ENCODE measurements at regions not wholly inside any gene's neighbourhood (a gene's known extent, or its start where the extent isn't known, plus 50 kb on each side); places are given as distances from the start of the nearest gene placed in this dataset.

DNA sequence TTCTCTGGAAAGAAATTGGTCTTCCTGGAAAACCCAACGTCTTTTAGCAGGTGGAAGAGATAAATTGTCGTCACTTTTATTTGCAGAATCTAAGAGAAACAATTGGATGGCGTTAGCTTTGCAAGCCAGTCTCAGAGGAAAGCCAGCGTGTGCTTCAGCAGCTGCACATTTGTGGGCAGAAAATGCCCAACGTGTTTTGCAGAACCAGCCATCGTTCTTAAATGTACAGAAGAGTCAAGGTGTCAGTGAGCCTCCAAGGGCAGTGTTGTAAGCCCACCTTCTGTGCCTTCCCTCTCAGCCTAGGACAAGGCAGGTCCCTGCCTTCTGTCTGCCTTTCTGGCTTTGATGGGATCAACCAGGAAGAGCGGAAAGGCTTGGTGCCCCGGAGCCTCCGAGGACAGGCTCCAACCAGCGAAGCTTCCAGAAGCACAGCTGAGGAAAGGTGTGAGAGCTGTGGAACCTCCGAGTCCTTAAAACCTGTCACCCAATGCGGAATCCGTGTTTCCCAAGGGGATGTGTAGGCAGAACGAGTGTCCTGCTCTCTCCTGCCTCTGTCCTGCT, 116.0 kb upstream of the IRX2 start:
- Histone ChIP-seq H3K79me2 (ENCODE audit: insufficient read depth) (no peaks in the 10 kb centered on the region), H3F3A (replicated peaks; ENCODE audit: insufficient read depth) (no peaks in the 10 kb centered on the region), H4K20me1 (ENCODE audit: insufficient read depth) (no peaks in the 10 kb centered on the region), H3K4me1 (ENCODE audit: control insufficient read depth in 1 of 2, insufficient read depth in 2 of 2, low read depth in 1 of 2, low read length in 1 of 2) (no peaks in the 10 kb centered on the region), H3K36me3 (replicated peaks in 1 of 2; ENCODE audit: control insufficient read depth in 1 of 2, insufficient read depth in 2 of 2, low read length in 1 of 2) (no peaks in the 10 kb centered on the region), H3K9me3 (no peaks in the 10 kb centered on the region), H3K9ac (no peak overlapping the region), H3K4me2 (no peak overlapping the region), H3K4me3 (ENCODE audit: low read depth in 2 of 2, low read length in 1 of 2) (no peak overlapping the region), H3K9me2 (no peaks in the 10 kb centered on the region), H3K27ac (ENCODE audit: low read depth in 2 of 2, low read length in 1 of 2) (no peak overlapping the region), H2AFZ (ENCODE audit: low read depth) (no peak overlapping the region), H3K27me3 (ENCODE audit: insufficient read depth) (no peaks in the 10 kb centered on the region; the same call in 1 of the 2 replicates)
- DNase-seq, result no peak
- ChIA-PET CTCF (no interaction called here), POLR2A (no interaction called here)
- 5% methylated on average over 13 of the region's 14 CpGs for WGBS (ENCODE audit: low lambda C conversion rate)
- TF ChIP-seq NRF1 (IDR thresholded peaks at IDR 0.05; ENCODE audit: low read depth, low read length), result no peak
- TF ChIP-seq FOXJ3 (CRISPR knock-in tag; IDR thresholded peaks at IDR 0.05), result no peak
- no peak for TF ChIP-seq GABPA (IDR thresholded peaks at IDR 0.05; ENCODE audit: low read depth)
- no peak for TF ChIP-seq ELF1 (IDR thresholded peaks at IDR 0.05)
- TF ChIP-seq, protein P1, sequence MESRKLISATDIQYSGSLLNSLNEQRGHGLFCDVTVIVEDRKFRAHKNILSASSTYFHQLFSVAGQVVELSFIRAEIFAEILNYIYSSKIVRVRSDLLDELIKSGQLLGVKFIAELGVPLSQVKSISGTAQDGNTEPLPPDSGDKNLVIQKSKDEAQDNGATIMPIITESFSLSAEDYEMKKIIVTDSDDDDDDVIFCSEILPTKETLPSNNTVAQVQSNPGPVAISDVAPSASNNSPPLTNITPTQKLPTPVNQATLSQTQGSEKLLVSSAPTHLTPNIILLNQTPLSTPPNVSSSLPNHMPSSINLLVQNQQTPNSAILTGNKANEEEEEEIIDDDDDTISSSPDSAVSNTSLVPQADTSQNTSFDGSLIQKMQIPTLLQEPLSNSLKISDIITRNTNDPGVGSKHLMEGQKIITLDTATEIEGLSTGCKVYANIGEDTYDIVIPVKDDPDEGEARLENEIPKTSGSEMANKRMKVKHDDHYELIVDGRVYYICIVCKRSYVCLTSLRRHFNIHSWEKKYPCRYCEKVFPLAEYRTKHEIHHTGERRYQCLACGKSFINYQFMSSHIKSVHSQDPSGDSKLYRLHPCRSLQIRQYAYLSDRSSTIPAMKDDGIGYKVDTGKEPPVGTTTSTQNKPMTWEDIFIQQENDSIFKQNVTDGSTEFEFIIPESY (IDR thresholded peaks at IDR 0.05; ENCODE audit: borderline replicate concordance, low read depth), result no peak
- TF ChIP-seq EZH2phosphoT487 (IDR thresholded peaks at IDR 0.05; ENCODE audit: borderline replicate concordance, low read depth), result no peak
- no peak for TF ChIP-seq MXI1 (IDR thresholded peaks at IDR 0.05; ENCODE audit: low read depth, low read length)
- TF ChIP-seq, protein P2, sequence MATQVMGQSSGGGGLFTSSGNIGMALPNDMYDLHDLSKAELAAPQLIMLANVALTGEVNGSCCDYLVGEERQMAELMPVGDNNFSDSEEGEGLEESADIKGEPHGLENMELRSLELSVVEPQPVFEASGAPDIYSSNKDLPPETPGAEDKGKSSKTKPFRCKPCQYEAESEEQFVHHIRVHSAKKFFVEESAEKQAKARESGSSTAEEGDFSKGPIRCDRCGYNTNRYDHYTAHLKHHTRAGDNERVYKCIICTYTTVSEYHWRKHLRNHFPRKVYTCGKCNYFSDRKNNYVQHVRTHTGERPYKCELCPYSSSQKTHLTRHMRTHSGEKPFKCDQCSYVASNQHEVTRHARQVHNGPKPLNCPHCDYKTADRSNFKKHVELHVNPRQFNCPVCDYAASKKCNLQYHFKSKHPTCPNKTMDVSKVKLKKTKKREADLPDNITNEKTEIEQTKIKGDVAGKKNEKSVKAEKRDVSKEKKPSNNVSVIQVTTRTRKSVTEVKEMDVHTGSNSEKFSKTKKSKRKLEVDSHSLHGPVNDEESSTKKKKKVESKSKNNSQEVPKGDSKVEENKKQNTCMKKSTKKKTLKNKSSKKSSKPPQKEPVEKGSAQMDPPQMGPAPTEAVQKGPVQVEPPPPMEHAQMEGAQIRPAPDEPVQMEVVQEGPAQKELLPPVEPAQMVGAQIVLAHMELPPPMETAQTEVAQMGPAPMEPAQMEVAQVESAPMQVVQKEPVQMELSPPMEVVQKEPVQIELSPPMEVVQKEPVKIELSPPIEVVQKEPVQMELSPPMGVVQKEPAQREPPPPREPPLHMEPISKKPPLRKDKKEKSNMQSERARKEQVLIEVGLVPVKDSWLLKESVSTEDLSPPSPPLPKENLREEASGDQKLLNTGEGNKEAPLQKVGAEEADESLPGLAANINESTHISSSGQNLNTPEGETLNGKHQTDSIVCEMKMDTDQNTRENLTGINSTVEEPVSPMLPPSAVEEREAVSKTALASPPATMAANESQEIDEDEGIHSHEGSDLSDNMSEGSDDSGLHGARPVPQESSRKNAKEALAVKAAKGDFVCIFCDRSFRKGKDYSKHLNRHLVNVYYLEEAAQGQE (IDR thresholded peaks at IDR 0.05; ENCODE audit: low read depth, low read length), result no peak

DNA sequence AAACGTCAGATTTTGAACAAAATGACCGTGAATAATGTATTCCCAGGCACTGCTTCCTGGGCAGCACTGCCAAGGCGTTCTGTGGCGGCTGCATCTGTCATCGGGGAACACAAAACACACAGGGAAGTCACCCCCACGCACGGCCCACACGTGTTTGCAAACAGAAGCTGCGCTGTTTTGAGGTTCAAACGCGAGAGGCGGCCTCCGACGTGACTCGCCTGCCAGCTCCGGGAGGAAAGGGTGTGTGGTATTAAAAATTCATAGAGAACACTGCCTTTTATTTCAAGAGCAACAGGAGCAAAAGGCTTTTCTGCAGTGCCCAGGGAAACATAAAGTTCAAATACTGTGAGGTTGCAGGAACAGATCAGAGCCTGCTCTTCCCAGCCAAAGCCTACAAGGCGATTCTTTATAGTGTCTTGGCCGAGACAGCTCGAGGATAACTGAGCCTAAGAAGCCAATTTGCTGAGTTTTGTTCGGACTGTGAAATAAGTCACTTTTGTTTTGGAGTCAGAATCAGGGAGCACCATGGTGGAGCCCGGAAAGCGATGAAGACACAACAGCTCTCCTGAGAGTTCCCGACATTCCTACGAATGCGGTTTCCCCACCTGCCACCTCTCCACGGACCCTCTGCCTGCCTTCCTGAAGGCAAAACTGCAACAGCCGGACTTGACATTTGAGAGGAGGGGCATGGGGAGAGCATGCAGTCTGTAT, 115.3 kb upstream of the IRX2 start:
- no peaks in the 10 kb centered on the region for H4K20me1 ChIP-seq (ENCODE audit: insufficient read depth)
- 3% methylated on average over 27 of the region's 27 CpGs for WGBS (ENCODE audit: low lambda C conversion rate)
- ChIA-PET CTCF (no interaction called here), POLR2A (no interaction called here)
- H3K4me2 ChIP-seq, result no peak overlapping the region
- H3K9me3 ChIP-seq, result no peaks in the 10 kb centered on the region
- no peak overlapping the region for H2AFZ ChIP-seq (ENCODE audit: low read depth)
- no peaks in the 10 kb centered on the region for H3F3A ChIP-seq (replicated peaks; ENCODE audit: insufficient read depth)
- H3K27me3 ChIP-seq (ENCODE audit: insufficient read depth), result no peaks in the 10 kb centered on the region; the same call in 1 of the 2 replicates
- H3K9me2 ChIP-seq, result no peaks in the 10 kb centered on the region
- H3K9ac ChIP-seq, result no peak overlapping the region
- no peak overlapping the region for H3K27ac ChIP-seq (ENCODE audit: low read depth in 2 of 2, low read length in 1 of 2)
- no peaks in the 10 kb centered on the region for H3K4me1 ChIP-seq (ENCODE audit: control insufficient read depth in 1 of 2, insufficient read depth in 2 of 2, low read depth in 1 of 2, low read length in 1 of 2)
- no peak for DNase-seq
- H3K36me3 ChIP-seq (replicated peaks in 1 of 2; ENCODE audit: control insufficient read depth in 1 of 2, insufficient read depth in 2 of 2, low read length in 1 of 2), result no peaks in the 10 kb centered on the region
- no peak overlapping the region for H3K4me3 ChIP-seq (ENCODE audit: low read depth in 2 of 2, low read length in 1 of 2)
- TF ChIP-seq GATA2 (CRISPR knock-in tag; IDR thresholded peaks at IDR 0.05), result no peak
- TF ChIP-seq MEF2A (IDR thresholded peaks at IDR 0.05; ENCODE audit: borderline replicate concordance, low read depth), result no peak
- no peak for TF ChIP-seq FOSL2 (IDR thresholded peaks at IDR 0.05; ENCODE audit: borderline replicate concordance, low read depth)
- H3K79me2 ChIP-seq (ENCODE audit: insufficient read depth), result no peaks in the 10 kb centered on the region
